ENCODE measurements at regions not wholly inside any gene's neighbourhood (a gene's known extent, or its start where the extent isn't known, plus 50 kb on each side); places are given as distances from the start of the nearest gene placed in this dataset.

DNA sequence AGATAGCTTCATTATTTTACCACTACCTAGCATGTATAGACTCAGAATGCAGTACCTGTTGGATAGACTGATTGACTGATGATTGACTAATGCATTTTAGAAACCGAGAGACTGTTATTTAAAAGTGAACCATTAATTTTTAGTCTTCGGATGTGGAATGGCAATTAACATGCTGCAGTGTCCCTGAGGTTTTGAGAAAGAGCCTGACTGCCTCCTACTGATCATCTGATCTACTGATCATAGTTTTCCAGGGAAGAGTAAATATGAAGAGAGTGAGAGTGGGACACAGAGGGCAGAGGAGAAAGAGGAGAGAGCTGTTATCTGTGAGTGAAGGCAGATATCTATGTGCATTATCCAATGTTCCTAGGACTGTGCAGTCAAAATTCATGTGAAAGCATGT lies 764.7 kb downstream of the TRIML1 start:
- TF ChIP-seq, protein P1, sequence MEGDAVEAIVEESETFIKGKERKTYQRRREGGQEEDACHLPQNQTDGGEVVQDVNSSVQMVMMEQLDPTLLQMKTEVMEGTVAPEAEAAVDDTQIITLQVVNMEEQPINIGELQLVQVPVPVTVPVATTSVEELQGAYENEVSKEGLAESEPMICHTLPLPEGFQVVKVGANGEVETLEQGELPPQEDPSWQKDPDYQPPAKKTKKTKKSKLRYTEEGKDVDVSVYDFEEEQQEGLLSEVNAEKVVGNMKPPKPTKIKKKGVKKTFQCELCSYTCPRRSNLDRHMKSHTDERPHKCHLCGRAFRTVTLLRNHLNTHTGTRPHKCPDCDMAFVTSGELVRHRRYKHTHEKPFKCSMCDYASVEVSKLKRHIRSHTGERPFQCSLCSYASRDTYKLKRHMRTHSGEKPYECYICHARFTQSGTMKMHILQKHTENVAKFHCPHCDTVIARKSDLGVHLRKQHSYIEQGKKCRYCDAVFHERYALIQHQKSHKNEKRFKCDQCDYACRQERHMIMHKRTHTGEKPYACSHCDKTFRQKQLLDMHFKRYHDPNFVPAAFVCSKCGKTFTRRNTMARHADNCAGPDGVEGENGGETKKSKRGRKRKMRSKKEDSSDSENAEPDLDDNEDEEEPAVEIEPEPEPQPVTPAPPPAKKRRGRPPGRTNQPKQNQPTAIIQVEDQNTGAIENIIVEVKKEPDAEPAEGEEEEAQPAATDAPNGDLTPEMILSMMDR (IDR thresholded peaks at IDR 0.05; ENCODE audit: low read depth, low read length), result no peak
- no peak overlapping the region for H3K4me3 ChIP-seq (ENCODE audit: low read depth, low read length)

- TF ChIP-seq, protein P1 (IDR thresholded peaks at IDR 0.05; ENCODE audit: low read depth, low read length), result no peak
These were observed 765.4 kb downstream of the TRIML1 start for GRCh38 chr4:188904617-188905016.

GRCh38 chr4:188905248-188905647 lies 766.0 kb downstream of the TRIML1 start:
- no peak overlapping the region for H3K4me3 ChIP-seq (ENCODE audit: low read depth, low read length)
- TF ChIP-seq, protein P1 (IDR thresholded peaks at IDR 0.05; ENCODE audit: low read depth, low read length), result no peak

More at GRCh38 chr4:188904617-188905016, 765.4 kb downstream of the TRIML1 start:
- no peak overlapping the region for H3K4me3 ChIP-seq (ENCODE audit: low read depth, low read length)

DNA sequence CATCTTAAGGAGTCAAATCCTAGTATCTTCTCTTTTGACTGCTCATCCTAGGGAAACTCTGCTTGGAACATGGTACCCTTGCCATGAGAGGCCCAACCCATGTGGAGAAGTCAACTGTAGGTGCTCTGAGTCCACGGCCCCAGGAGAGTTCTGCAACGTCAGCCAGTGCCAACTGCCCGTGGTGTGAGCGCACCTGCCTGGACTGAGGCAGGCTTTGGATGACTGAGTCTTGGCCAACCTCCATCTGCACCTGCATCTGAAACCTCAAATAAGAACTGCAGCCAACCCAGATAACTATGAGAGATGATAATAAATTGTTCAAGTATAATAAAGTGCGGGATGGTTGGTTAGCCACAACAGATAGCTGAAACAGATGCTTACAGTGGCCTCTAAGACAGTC lies 772.0 kb downstream of the TRIML1 start:
- TF ChIP-seq, protein P1 (IDR thresholded peaks at IDR 0.05; ENCODE audit: low read depth, low read length), result no peak

GRCh38 chr4:188911707-188912106 lies 772.5 kb downstream of the TRIML1 start:
- no peak overlapping the region for H3K4me3 ChIP-seq (ENCODE audit: low read depth, low read length)

More for the DNA sequence above, 772.0 kb downstream of the TRIML1 start:
- H3K4me3 ChIP-seq (ENCODE audit: low read depth, low read length), result no peak overlapping the region

DNA sequence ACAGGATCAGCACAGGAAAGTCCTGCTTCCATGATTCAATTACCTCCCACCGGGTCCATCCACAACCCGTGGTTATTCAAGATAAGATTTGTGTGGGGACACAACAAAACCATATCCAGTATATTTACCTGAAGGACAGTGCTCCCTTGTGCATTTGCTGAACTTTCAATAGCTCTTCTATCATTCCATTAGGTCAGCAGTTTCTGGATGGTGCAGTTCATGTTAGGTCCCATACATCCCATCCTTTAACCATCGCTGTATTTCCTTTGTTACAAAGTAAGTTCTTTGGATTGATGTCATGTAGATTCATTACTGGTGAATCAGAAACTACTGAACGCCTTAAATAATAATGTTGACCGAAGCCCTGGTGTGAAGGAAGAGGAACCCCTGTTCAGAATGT lies 775.9 kb downstream of the TRIML1 start:
- no peak overlapping the region for H3K4me3 ChIP-seq (ENCODE audit: low read depth, low read length)
- TF ChIP-seq, protein P1 (IDR thresholded peaks at IDR 0.05; ENCODE audit: low read depth, low read length), result no peak

More at GRCh38 chr4:188911707-188912106, 772.5 kb downstream of the TRIML1 start:
- TF ChIP-seq, protein P1 (IDR thresholded peaks at IDR 0.05; ENCODE audit: low read depth, low read length), result no peak

- H3K4me3 ChIP-seq (ENCODE audit: low read depth, low read length), result no peak overlapping the region
- TF ChIP-seq, protein P1 (IDR thresholded peaks at IDR 0.05; ENCODE audit: low read depth, low read length), result no peak
These were observed 779.5 kb downstream of the TRIML1 start for GRCh38 chr4:188918787-188919186.

Measured in WI38 (cell line).